ENCODE measurements at regions not wholly inside any gene's neighbourhood (a gene's known extent, or its start where the extent isn't known, plus 50 kb on each side); places are given as distances from the start of the nearest gene placed in this dataset.

DNA sequence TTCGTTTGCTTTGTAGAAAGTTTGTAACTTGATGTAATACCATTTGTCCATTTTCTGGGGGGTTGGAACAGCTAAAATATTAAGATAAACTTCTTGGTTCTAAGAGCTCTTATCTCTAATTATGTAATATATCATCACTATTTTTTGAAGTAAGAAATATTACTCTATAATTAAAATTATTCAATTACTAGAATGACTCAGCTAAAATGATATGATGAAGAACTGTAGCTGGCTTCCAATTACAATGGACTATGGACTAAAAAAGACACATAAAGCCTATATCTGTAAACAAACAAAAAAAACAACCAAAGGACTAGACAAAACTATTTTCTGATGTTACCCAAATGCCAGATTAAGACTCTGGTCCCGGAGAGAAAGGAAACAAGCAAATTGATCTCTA is 569.4 kb downstream of the PCDH18 start:
- H3K4me3 ChIP-seq (ENCODE audit: insufficient read depth, low read depth, low read length): no peak overlapping the region
- no peaks in the 10 kb centered on the region for H3K27me3 ChIP-seq (ENCODE audit: control insufficient read depth, insufficient read depth, low read length)
- no peak for DNase-seq
- no peaks in the 10 kb centered on the region for H3K36me3 ChIP-seq (replicated peaks; ENCODE audit: control insufficient read depth, insufficient read depth, low read length)

DNA sequence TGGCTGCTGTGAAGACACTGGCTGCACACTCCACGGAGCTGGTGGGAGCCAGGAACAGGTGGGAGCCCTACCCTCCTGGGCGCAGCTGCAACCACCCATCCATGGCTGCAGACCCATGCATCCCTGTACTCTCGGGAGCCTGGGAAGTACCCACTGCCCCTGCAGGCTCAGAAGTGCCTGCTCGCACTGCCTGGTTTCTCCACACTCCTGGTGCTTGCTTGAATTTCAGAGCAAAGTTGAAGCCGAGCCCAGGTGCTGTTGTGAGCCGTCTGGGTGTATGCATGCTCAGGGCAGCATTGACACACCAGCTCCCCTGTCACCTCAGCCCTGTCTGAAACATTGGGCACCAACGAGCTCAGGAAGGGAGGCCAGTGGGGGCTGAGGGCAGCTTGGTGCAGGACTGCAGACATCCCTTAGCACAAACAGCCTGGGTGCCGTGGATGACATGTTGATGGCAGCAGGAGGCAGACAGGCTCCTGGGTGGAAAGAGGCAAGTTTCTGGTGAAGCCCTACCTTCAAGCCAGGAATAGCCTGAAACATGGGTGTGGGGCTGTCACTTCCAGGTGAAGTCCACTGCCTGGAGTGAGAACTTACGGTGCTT is 585.9 kb downstream of the PCDH18 start:
- Histone ChIP-seq H3K4me3 (ENCODE audit: insufficient read depth, low read depth, low read length) (no peak overlapping the region), H3K27me3 (ENCODE audit: control insufficient read depth, insufficient read depth, low read length) (no peaks in the 10 kb centered on the region), H3K36me3 (replicated peaks; ENCODE audit: control insufficient read depth, insufficient read depth, low read length) (no peaks in the 10 kb centered on the region)
- no peak for DNase-seq

DNA sequence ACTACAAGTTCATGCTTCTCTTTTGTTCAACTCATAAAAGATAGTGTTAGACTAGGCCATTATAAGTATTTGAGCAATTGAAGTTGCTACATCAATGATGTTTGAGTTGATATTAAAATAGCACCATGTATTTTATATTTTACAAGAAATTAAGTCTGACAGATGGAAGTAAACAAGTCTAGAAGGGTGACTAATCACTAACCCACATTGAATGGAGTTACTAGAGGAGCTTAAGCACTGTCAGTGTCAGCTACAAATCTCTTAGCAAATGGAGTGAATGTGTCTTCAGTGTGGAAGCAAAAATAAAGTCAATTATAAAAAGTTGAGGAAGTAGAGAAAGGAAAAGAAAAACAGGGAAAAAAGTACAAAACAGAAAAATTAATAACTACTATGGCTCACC is 592.5 kb downstream of the PCDH18 start:
- H3K4me3 ChIP-seq (ENCODE audit: insufficient read depth, low read depth, low read length): no peak overlapping the region
- no peaks in the 10 kb centered on the region for H3K36me3 ChIP-seq (replicated peaks; ENCODE audit: control insufficient read depth, insufficient read depth, low read length)
- DNase-seq: no peak
- H3K27me3 ChIP-seq (ENCODE audit: control insufficient read depth, insufficient read depth, low read length): no peaks in the 10 kb centered on the region

DNA sequence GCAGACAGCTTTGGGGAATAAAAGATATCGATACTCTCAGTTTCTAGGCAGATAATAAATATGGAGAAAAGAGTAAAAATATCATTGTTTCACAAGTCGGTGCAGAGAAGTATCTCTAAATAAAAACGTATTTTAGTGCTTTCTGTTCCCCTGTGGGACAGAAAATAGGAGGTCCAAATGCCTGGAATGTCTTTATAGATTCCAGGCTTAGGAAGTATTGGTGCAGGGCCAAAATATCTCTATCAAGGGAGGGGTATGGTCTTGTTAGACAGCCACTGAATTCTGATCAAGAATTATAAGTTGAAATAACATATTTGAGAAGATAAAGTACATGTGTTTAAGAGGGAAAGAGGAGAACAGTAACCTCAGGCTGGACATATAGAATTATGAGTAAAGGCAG is 596.4 kb downstream of the PCDH18 start:
- no peak for DNase-seq
- H3K36me3 ChIP-seq (replicated peaks; ENCODE audit: control insufficient read depth, insufficient read depth, low read length): no peaks in the 10 kb centered on the region
- H3K4me3 ChIP-seq (ENCODE audit: insufficient read depth, low read depth, low read length): no peak overlapping the region
- no peaks in the 10 kb centered on the region for H3K27me3 ChIP-seq (ENCODE audit: control insufficient read depth, insufficient read depth, low read length)

DNA sequence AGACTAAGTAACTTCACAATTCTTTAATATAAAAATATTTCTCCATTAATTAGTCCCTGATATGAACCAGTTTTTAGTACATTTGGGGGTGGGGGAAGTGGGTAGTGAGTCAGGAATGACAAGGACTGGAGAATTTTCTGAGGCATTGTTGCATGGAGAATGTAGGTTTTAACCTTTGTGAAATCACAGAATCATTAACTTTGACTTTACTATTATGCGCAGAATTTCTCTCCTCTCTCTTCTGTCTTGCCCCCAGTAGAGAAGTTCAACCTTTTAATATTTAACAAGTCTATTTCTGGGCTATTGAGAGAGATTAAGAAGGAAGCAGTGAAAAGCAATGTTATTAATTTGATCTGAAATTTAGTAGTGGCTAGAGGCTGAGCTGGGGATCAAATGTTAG is 597.0 kb downstream of the PCDH18 start:
- DNase-seq: no peak
- Histone ChIP-seq H3K27me3 (ENCODE audit: control insufficient read depth, insufficient read depth, low read length) (no peaks in the 10 kb centered on the region), H3K36me3 (replicated peaks; ENCODE audit: control insufficient read depth, insufficient read depth, low read length) (no peaks in the 10 kb centered on the region), H3K4me3 (ENCODE audit: insufficient read depth, low read depth, low read length) (no peak overlapping the region)

GRCh38 chr4:136934601-136935000 is 597.7 kb downstream of the PCDH18 start:
- no peak for DNase-seq
- Histone ChIP-seq H3K36me3 (replicated peaks; ENCODE audit: control insufficient read depth, insufficient read depth, low read length) (no peaks in the 10 kb centered on the region), H3K4me3 (ENCODE audit: insufficient read depth, low read depth, low read length) (no peak overlapping the region), H3K27me3 (ENCODE audit: control insufficient read depth, insufficient read depth, low read length) (no peaks in the 10 kb centered on the region)

DNA sequence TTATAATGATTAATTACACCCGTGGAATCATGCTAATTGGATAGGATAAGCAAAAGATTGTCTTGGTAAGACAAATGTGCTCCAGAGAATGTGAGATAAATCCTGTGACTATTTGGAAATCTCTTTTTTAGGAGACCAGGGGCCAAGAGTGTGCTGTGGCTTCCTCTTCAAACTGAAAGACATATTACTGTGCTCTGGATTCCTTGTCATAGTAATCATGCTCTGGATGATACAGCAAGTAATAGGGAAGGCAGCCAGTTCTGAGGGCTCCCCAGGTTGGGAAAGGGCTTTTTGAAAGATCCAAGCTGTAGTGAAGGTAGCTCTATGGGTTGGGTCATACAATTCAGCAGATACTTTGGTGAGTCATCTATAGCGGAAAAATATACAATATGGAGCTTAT is 600.5 kb downstream of the PCDH18 start:
- Histone ChIP-seq H3K27me3 (ENCODE audit: control insufficient read depth, insufficient read depth, low read length) (no peaks in the 10 kb centered on the region), H3K36me3 (replicated peaks; ENCODE audit: control insufficient read depth, insufficient read depth, low read length) (no peaks in the 10 kb centered on the region), H3K4me3 (ENCODE audit: insufficient read depth, low read depth, low read length) (no peak overlapping the region)
- DNase-seq: no peak

- no peak for DNase-seq
- Histone ChIP-seq H3K4me3 (ENCODE audit: insufficient read depth, low read depth, low read length) (no peak overlapping the region), H3K27me3 (ENCODE audit: control insufficient read depth, insufficient read depth, low read length) (no peaks in the 10 kb centered on the region), H3K36me3 (replicated peaks; ENCODE audit: control insufficient read depth, insufficient read depth, low read length) (no peaks in the 10 kb centered on the region)
These were observed 603.3 kb downstream of the PCDH18 start for GRCh38 chr4:136928957-136929411.

DNA sequence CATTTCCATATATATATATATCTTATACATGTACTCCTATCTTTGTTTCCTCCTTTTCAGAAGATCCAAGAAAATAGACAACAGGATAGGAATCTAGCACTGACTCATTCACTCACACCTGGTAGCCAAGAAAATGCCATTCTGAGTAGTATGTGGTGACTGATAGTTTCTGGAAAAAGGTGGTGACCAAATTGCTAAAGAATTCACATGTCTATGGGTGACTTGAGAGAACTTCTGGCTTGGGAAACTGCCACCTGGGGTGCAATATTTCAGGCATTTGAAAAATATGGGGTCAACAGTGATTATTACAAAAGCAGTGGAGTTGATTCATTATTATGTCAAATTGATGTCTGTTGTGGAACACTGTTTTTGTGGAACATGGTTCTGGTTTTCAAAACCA is 605.1 kb downstream of the PCDH18 start:
- no peaks in the 10 kb centered on the region for H3K27me3 ChIP-seq (ENCODE audit: control insufficient read depth, insufficient read depth, low read length)
- no peaks in the 10 kb centered on the region for H3K36me3 ChIP-seq (replicated peaks; ENCODE audit: control insufficient read depth, insufficient read depth, low read length)
- H3K4me3 ChIP-seq (ENCODE audit: insufficient read depth, low read depth, low read length): no peak overlapping the region
- no peak for DNase-seq

- DNase-seq: no peak
- no peak overlapping the region for H3K4me3 ChIP-seq (ENCODE audit: insufficient read depth, low read depth, low read length)
- no peaks in the 10 kb centered on the region for H3K36me3 ChIP-seq (replicated peaks; ENCODE audit: control insufficient read depth, insufficient read depth, low read length)
- H3K27me3 ChIP-seq (ENCODE audit: control insufficient read depth, insufficient read depth, low read length): no peaks in the 10 kb centered on the region
These were observed 607.1 kb downstream of the PCDH18 start for GRCh38 chr4:136925203-136925602.

GRCh38 chr4:136922066-136922465 is 610.2 kb downstream of the PCDH18 start:
- Histone ChIP-seq H3K36me3 (replicated peaks; ENCODE audit: control insufficient read depth, insufficient read depth, low read length) (no peaks in the 10 kb centered on the region), H3K27me3 (ENCODE audit: control insufficient read depth, insufficient read depth, low read length) (no peaks in the 10 kb centered on the region), H3K4me3 (ENCODE audit: insufficient read depth, low read depth, low read length) (no peak overlapping the region)
- no peak for DNase-seq

DNA sequence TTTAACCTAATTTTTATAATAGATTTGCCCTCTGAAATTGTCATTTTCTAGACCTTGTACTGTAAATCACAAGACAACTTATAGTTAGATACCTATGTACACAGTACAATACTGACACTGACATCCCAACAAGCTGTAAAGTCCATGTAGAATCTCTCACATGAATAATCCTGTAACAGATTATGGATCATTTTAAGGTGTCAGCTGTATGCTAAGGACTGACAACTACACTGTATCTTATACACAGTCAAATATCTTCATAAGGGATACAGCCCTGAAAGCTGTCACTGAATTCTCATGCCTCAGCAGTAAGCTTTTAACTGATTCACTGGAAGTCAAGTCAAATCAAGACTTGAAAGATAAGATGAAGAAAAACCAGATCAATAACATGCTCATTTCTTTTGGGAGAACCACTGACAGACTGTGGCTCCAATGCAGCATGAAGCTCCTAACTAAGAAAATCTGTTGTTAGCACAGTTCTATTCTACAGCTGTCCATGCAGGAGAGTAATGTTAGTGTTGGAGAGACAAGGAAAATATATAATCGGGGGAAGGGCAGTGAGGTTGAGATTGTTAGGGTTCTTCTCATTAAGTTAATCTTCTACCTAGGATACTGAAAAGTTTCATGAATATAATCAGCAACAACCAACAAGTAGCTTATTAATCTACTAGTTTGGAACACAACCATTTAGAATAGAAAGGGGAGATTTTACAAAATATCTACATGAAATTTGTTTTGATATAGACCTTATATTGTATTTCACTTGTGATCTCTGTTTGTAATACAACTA is 612.0 kb downstream of the PCDH18 start:
- Histone ChIP-seq H3K27me3 (ENCODE audit: control insufficient read depth, insufficient read depth, low read length) (no peaks in the 10 kb centered on the region), H3K36me3 (replicated peaks; ENCODE audit: control insufficient read depth, insufficient read depth, low read length) (no peaks in the 10 kb centered on the region), H3K4me3 (ENCODE audit: insufficient read depth, low read depth, low read length) (no peak overlapping the region)
- DNase-seq: no peak

GRCh38 chr4:136918772-136919171 is 613.5 kb downstream of the PCDH18 start:
- no peak for DNase-seq
- Histone ChIP-seq H3K4me3 (ENCODE audit: insufficient read depth, low read depth, low read length) (no peak overlapping the region), H3K36me3 (replicated peaks; ENCODE audit: control insufficient read depth, insufficient read depth, low read length) (no peaks in the 10 kb centered on the region), H3K27me3 (ENCODE audit: control insufficient read depth, insufficient read depth, low read length) (no peaks in the 10 kb centered on the region)

DNA sequence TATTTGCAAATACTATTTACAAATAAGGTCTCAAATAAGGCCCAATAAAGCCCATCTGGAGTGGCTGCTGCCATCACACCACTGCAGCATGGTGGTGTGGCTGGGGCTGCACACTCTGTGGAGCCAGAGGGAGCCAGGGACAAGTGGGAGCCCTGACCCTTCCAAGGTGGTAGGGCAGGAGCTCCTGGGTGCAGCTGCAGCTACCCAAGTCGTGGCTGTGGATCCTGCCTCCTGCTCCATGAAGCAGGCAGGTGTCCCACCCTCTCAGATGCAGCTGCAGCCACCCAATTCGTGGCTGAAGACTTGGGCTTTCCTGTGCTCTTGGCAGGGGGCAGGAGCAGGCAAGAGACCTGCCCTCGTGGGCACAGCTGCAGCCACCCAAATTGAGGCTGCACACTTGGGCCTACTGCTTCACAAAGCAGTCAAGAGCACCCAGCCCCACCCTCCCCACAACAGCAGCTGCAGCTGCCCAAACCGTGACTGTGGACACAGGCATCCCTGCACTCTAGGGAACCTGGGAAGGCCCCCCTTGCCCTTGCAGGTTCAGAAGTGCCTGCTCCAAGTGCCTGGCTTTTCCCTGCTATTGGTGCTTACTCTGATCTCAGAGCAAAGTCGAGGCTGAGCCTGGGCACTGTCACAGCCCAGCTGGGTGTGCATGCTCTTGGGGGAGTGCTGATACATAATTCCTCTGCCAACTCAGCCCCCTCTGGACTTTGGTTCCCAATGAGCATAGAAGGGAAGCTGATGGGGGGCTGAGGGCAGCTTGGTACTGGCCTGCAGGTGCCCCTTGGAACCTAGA is 614.8 kb downstream of the PCDH18 start:
- no peak overlapping the region for H3K4me3 ChIP-seq (ENCODE audit: insufficient read depth, low read depth, low read length)
- H3K27me3 ChIP-seq (ENCODE audit: control insufficient read depth, insufficient read depth, low read length): no peaks in the 10 kb centered on the region
- H3K36me3 ChIP-seq (replicated peaks; ENCODE audit: control insufficient read depth, insufficient read depth, low read length): no peaks in the 10 kb centered on the region
- no peak for DNase-seq

- no peak for DNase-seq
- Histone ChIP-seq H3K36me3 (replicated peaks; ENCODE audit: control insufficient read depth, insufficient read depth, low read length) (no peaks in the 10 kb centered on the region), H3K4me3 (ENCODE audit: insufficient read depth, low read depth, low read length) (no peak overlapping the region), H3K27me3 (ENCODE audit: control insufficient read depth, insufficient read depth, low read length) (no peaks in the 10 kb centered on the region)
These were observed 622.7 kb downstream of the PCDH18 start for GRCh38 chr4:136909626-136910025.

Data from H7 (cell line).